A673 (cell line): ENCODE measurements at regions not wholly inside any gene's neighbourhood (a gene's known extent, or its start where the extent isn't known, plus 50 kb on each side); places are given as distances from the start of the nearest gene placed in this dataset.

Source experiments
- BruUV-seq: library from RNA; stranded (reverse); fragments of 400-500 nt; replicated peaks from 2 replicates; lab custom pipeline; 2021; lab: Mats Ljungman, UMichigan
- CTCF ChIA-PET: fragments of 300-600 bp; sonication (Branson Sonifier 250); formaldehyde crosslinking; loops from one replicate; lab custom pipeline; 2022; ENCODE audit warnings: antibody characterized with exemption; lab: Charles Lee
- POLR2A ChIA-PET: fragments of 300-600 bp; sonication (Branson Sonifier 250); formaldehyde crosslinking; loops from one replicate; lab custom pipeline; 2022; ENCODE audit warnings: antibody characterized with exemption; ENCODE audit not compliant: low non-redundant PET; lab: Charles Lee
- DNase-seq: peaks from one replicate; pipeline ENCODE4 v3.0.0-alpha.2; 2015; ENCODE audit warnings: low spot score
- H3K27ac ChIP-seq: fragments of 200-600 bp; sonication (generic); 2 replicates; pipeline ENCODE4 v1.5.1; 2016; ENCODE audit warnings: mixed run types, low read depth, mild to moderate bottlenecking, mixed read lengths, antibody characterized with exemption, low read length; ENCODE audit not compliant: poor library complexity, severe bottlenecking
- H3K27me3 ChIP-seq: fragments of 200-600 bp; sonication (generic); replicated peaks from 2 replicates; pipeline ENCODE4 v1.6.1; 2017; ENCODE audit warnings: mixed run types, low read depth, mild to moderate bottlenecking, mixed read lengths, antibody characterized with exemption, low read length; ENCODE audit not compliant: insufficient read depth, poor library complexity
- H3K36me3 ChIP-seq: fragments of 200-600 bp; sonication (generic); 2 replicates; pipeline ENCODE4 v1.6.1; 2016; ENCODE audit warnings: mixed run types, mild to moderate bottlenecking, mixed read lengths, antibody characterized with exemption, low read length; ENCODE audit not compliant: insufficient read depth, poor library complexity, severe bottlenecking
- H3K4me1 ChIP-seq: fragments of 200-600 bp; sonication (generic); 2 replicates; pipeline ENCODE4 v1.6.1; 2017; ENCODE audit warnings: mixed run types, mild to moderate bottlenecking, mixed read lengths, antibody characterized with exemption, low read length; ENCODE audit not compliant: insufficient read depth, poor library complexity, severe bottlenecking
- H3K4me3 ChIP-seq: fragments of 200-600 bp; sonication (generic); 2 replicates; pipeline ENCODE4 v1.5.1; 2016; ENCODE audit warnings: low read depth, mixed run types, mild to moderate bottlenecking, mixed read lengths, low read length; ENCODE audit not compliant: poor library complexity, severe bottlenecking
- H3K9me3 ChIP-seq: fragments of 200-600 bp; sonication (generic); 2 replicates; pipeline ENCODE4 v1.6.1; 2016; ENCODE audit warnings: mixed run types, low read depth, mild to moderate bottlenecking, mixed read lengths, antibody characterized with exemption, low read length; ENCODE audit not compliant: poor library complexity, severe bottlenecking
- CTCF ChIP-seq: fragments of 300-800, 200-600 bp; sonication (generic); conservative IDR thresholded peaks from 2 replicates; pipeline ENCODE4 v1.5.1; 2017; ENCODE audit warnings: low read depth, mild to moderate bottlenecking, antibody characterized with exemption, low read length, moderate library complexity, mixed read lengths
- EZH2 ChIP-seq: fragments of 200-600 bp; sonication (generic); IDR thresholded peaks from 2 replicates; pipeline ENCODE4 v1.6.1; 2017; ENCODE audit warnings: borderline replicate concordance, low read depth, mild to moderate bottlenecking, mixed read lengths, antibody characterized with exemption, low read length; ENCODE audit not compliant: poor library complexity, severe bottlenecking
- intact Hi-C: fragments of 100-400 bp; cut with micrococcal nuclease; formaldehyde crosslinking; loops from one replicate; pipeline ENCODE4 v1.10.0; 2022; ENCODE audit not compliant: unreplicated experiment

- Histone ChIP-seq H3K27ac (peak overlapping the region; percentile 100), H3K4me1 (peaks cover 87% of the 10 kb centered on the region), H3K9me3 (no peaks in the 10 kb centered on the region), H3K36me3 (no peaks in the 10 kb centered on the region), H3K27me3 (no peaks in the 10 kb centered on the region), H3K4me3 (no peak overlapping the region)
- BruUV-seq: no TSS peak
- ChIA-PET POLR2A (no interaction called here), CTCF (no interaction called here)
- intact Hi-C loops: no loop called here
- DNase-seq: peak; percentile 79
- TF ChIP-seq CTCF: no peak
- no peak for TF ChIP-seq EZH2
Measured at GRCh38 chr14:97070259-97070658, 273.1 kb downstream of the VRK1 start.

- Histone ChIP-seq H3K27me3 (no peaks in the 10 kb centered on the region), H3K4me3 (no peak overlapping the region), H3K27ac (peak overlapping the region; percentile 100), H3K9me3 (no peaks in the 10 kb centered on the region), H3K4me1 (peaks cover 82% of the 10 kb centered on the region), H3K36me3 (no peaks in the 10 kb centered on the region)
- intact Hi-C loops: no loop called here
- no peak for TF ChIP-seq CTCF
- TF ChIP-seq EZH2: no peak
- DNase-seq: peak; percentile 78
- POLR2A ChIA-PET: interaction anchor here (0.6 kb wide), 1 partner anchor 500 kb away, joined by 4 read pairs; no protein-coding TSS in a partner anchor
- BruUV-seq: no TSS peak
- CTCF ChIA-PET: no interaction called here
Measured at GRCh38 chr14:97071177-97071576, 274.0 kb downstream of the VRK1 start.

- H3K4me1 ChIP-seq: peaks cover 73% of the 10 kb centered on the region
- ChIA-PET POLR2A (interaction anchor here (0.5 to 1.2 kb wide), 2 partner anchors 11 to 152 kb away, joined by 4 to 5 read pairs; no protein-coding TSS in a partner anchor), CTCF (no interaction called here)
- no peaks in the 10 kb centered on the region for H3K9me3 ChIP-seq
- no peak overlapping the region for H3K27ac ChIP-seq
- BruUV-seq: no TSS peak
- TF ChIP-seq EZH2 (no peak), CTCF (no peak)
- H3K4me3 ChIP-seq: no peak overlapping the region
- no peak for DNase-seq
- intact Hi-C loops: no loop called here
- no peaks in the 10 kb centered on the region for H3K27me3 ChIP-seq
- no peaks in the 10 kb centered on the region for H3K36me3 ChIP-seq
Measured at GRCh38 chr14:97073622-97074021, 276.4 kb downstream of the VRK1 start.
